Activated naive CD8-positive, alpha-beta T cell treated with anti-CD3 and anti-CD28 coated beads, Interleukin-2, amount 50 U/mL, for 24 hours (primary cell): ENCODE measurements at regions not wholly inside any gene's neighbourhood (a gene's known extent, or its start where the extent isn't known, plus 50 kb on each side); places are given as distances from the start of the nearest gene placed in this dataset.
A peak's percentile ranks its signal among the peaks of the same experiment; 100 is the strongest.
"Not testable (repeated sequence)": the region's sequence is repeated elsewhere in the genome, so short reads cannot be mapped to it uniquely, and the experiment has no call there.

ENCODE experiments used
- ATAC-seq: fragments of 150-1000 bp; cut with Tn5 transposase; one replicate; pipeline ENCODE4 v1.10.0; 2021
- DNase-seq: peaks from one replicate; pipeline ENCODE4 v3.0.0; 2021
- H3K27ac Mint-ChIP-seq: one replicate; pipeline ENCODE4 v1.8.0; 2021; ENCODE audit warnings: mild to moderate bottlenecking, mixed read lengths
- H3K27me3 Mint-ChIP-seq: one replicate; pipeline ENCODE4 v1.8.0; 2021; ENCODE audit warnings: mixed read lengths
- H3K36me3 Mint-ChIP-seq: one replicate; pipeline ENCODE4 v1.8.0; 2021; ENCODE audit warnings: low read depth, mixed read lengths
- H3K4me1 Mint-ChIP-seq: one replicate; pipeline ENCODE4 v1.8.0; 2021; ENCODE audit warnings: mixed read lengths
- H3K4me3 Mint-ChIP-seq: one replicate; pipeline ENCODE4 v1.8.0; 2021; ENCODE audit warnings: mild to moderate bottlenecking, moderate library complexity, mixed read lengths
- H3K9me3 Mint-ChIP-seq: one replicate; pipeline ENCODE4 v1.8.0; 2021; ENCODE audit warnings: mixed read lengths

DNA sequence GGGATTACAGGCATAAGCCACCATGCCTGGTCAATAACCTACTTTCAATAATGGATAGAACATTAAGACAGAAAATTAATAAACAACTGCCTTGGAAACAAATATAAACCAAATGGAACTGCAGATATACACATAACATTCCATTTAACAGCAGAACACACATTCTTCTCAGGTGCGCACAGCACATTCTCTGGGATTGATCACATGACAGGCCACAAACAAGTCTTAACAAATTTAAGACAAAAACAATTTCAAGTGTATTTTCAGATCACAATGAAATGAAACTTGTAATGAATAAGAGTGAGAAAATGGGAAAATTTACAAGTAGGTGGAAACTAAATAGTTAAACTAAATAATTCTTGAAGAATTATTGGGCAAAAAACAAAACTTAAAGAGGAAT lies 167.9 kb downstream of the TBX18 start:
- Mint-ChIP-seq H3K36me3 (no peaks in the 10 kb centered on the region), H3K9me3 (no peaks in the 10 kb centered on the region), H3K4me1 (no peaks in the 10 kb centered on the region), H3K27ac (no peak overlapping the region), H3K27me3 (no peaks in the 10 kb centered on the region), H3K4me3 (no peak overlapping the region)
- DNase-seq (no peak), ATAC-seq (no peak)

DNA sequence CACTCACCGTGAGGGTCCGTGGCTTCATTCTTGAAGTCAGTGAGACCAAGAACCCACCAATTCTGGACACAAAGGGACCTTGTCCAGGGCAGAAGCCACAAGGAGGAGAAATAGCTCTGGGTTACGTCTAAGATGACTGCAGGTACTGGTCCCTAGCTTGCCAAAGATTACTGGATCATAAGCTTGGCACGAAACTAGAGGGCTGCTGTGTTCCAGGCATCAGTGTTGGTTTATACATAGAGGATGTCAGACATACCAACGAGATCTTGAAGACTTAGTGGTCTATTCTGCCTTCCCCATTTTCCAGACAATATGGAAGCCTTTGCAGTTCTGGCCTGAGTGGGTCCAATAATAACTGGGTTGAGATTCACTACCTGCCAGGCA lies 175.7 kb downstream of the TBX18 start:
- Mint-ChIP-seq H3K9me3 (no peaks in the 10 kb centered on the region), H3K4me1 (peaks cover 5% of the 10 kb centered on the region), H3K36me3 (no peaks in the 10 kb centered on the region), H3K27ac (no peak overlapping the region), H3K4me3 (peak overlapping the region; percentile 57), H3K27me3 (peaks cover 3% of the 10 kb centered on the region)
- ATAC-seq, result no peak
- DNase-seq, result no peak

DNA sequence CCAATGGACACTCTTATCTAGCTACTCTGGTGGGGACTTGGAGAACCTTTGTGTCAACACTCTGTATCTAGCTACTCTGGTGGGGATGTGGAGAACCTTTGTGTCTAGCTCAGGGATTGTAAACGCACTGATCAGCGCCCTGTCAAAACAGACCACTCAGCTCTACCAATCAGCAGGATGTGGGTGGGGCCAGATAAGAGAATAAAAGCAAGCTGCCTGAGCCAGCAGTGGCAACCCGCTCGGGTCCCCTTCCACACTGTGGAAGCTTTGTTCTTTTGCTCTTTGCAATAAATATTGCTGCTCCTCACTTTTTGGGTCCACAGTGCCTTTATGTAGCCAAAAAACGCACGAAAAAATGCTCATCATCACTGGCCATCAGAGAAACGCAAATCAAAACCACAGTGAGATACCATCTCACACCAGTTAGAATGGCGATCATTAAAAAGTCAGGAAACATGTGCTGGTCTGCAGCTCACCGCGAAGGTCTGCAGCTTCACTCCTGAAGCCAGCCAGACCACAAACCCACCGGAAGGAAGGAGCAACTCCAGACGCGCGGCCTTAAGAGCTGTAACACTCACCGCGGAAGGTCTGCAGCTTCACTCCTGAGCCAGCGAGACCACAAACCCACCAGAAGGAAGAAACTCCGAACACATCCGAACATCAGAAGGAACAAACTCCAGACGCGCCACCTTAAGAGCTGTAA lies 176.3 kb downstream of the TBX18 start:
- peak overlapping the region; percentile 57 for H3K4me3 Mint-ChIP-seq
- ATAC-seq, H3K9me3 Mint-ChIP-seq, H3K27ac Mint-ChIP-seq, H3K36me3 Mint-ChIP-seq, H3K27me3 Mint-ChIP-seq, H3K4me1 Mint-ChIP-seq, DNase-seq: not testable (repeated sequence)

DNA sequence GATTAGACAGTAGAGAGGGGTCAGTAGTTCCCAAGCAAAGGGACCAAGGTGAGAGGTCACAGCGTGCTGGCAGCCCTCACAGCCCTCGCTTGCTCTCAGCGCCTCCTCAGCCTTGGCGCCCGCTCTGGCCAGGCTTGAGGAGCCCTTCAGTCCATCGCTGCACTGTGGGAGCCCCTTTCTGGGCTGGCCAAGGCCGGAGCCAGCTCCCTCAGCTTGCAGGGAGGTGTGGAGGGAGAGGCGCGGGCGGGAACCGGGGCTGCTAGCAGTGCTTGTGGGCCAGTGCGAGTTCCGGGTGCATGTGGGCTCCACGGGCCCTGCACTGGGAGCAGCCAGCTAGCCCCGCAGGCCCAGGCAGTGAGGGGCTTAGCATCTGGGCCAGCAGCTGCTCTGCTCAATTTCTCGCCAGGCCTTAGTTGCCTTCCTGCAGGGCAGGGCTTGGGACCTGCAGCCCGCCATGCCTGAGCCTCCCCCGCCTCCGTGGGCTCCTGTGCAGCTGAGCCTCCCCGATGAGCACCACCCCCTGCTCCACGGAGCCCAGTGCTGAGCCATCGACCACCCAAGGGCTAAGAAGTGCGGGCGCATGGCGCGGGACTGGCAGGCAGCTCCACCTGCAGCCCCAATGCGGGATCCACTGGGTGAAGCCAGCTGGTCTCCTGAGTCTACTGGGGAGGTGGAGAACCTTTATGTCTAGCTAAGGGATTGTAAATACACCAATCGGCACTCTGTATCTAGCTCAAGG lies 177.0 kb downstream of the TBX18 start:
- H3K4me1 Mint-ChIP-seq, H3K9me3 Mint-ChIP-seq, H3K36me3 Mint-ChIP-seq, H3K4me3 Mint-ChIP-seq, ATAC-seq, H3K27me3 Mint-ChIP-seq, DNase-seq, H3K27ac Mint-ChIP-seq: not testable (repeated sequence)

DNA sequence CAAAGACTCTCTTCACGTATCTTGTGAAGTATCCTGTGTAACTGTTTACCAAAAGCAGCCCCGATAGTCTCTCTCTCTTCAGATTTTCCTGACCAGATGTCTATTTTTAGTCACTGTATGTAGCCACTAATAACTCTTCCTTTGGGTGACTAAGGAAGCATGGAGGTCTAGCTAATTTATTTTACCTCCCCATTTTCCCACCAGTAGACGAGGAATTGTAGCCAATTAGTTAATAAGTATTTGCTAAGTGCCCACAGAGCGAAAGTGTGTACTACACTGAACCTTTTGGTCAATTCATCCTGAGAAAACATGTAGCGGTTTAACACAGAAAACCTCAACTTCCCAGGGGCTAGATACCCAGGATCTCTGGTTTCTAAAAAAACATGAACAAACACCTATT lies 180.6 kb downstream of the TBX18 start:
- ATAC-seq, result no peak
- Mint-ChIP-seq H3K27ac (no peak overlapping the region), H3K4me1 (peaks cover 11% of the 10 kb centered on the region), H3K9me3 (peaks cover 8% of the 10 kb centered on the region), H3K4me3 (no peak overlapping the region), H3K36me3 (no peaks in the 10 kb centered on the region), H3K27me3 (peaks cover 3% of the 10 kb centered on the region)
- DNase-seq, result no peak

DNA sequence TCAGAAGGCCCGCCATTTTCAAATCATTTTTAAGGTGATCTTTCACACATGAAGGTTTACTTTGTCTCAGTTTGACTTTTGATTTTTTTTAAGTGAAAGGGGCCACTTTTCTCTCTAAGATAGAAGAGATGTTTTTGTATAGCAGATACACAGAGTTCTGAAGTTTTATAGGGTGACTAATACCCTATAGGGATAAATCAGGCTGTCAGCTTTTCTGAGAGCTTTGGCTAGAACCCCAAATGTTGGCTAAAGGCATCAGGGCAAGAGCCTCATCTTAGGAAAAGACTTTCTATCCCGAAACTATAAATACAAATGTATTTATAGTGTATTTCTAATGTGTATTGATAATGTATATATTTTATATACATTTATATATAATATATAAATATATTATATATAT lies 181.4 kb downstream of the TBX18 start:
- H3K4me1 Mint-ChIP-seq, result peaks cover 5% of the 10 kb centered on the region

DNA sequence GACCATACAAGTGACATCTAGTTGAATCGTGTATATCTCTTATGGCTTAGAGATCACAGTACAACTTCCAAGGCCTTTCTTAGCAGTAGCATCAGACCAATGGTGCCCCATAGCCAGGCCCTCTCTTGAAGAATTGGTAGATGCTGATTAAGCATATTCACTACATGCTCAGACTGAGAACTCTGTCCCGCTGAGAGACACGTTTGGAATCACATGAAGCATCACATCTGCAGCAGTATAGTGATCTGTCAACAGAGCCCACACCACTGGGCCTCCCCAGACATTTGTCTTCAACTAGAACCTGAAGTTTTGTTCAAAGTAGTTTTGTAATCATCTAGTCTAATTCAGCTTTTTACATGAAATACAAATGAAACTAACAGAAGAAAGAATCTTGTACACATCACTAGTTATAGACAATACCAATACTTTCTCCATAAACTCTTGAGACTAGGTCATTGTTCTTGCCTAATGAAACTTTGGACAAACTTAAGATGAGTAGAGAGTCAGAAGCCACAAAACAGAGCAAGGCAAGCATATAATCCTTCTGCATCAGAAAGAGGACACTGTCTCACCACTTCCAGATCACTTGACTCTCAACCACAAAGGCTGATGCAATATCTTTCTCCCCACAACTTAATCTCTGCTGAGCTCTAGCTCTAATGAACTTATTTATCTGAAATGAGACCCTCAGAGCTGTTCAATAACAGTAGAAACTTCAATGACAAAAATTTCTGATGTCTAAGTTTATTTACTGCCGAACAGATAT lies 182.7 kb downstream of the TBX18 start:
- no peak for DNase-seq
- Mint-ChIP-seq H3K27ac (no peak overlapping the region), H3K4me3 (no peak overlapping the region), H3K36me3 (no peaks in the 10 kb centered on the region), H3K27me3 (no peaks in the 10 kb centered on the region), H3K9me3 (peaks cover 8% of the 10 kb centered on the region), H3K4me1 (peaks cover 5% of the 10 kb centered on the region)
- ATAC-seq, result no peak

More for the DNA sequence above, 181.4 kb downstream of the TBX18 start:
- H3K36me3 Mint-ChIP-seq, result no peaks in the 10 kb centered on the region
- no peaks in the 10 kb centered on the region for H3K27me3 Mint-ChIP-seq
- no peak overlapping the region for H3K27ac Mint-ChIP-seq
- peaks cover 8% of the 10 kb centered on the region for H3K9me3 Mint-ChIP-seq
- no peak overlapping the region for H3K4me3 Mint-ChIP-seq
- ATAC-seq, result no peak
- no peak for DNase-seq

DNA sequence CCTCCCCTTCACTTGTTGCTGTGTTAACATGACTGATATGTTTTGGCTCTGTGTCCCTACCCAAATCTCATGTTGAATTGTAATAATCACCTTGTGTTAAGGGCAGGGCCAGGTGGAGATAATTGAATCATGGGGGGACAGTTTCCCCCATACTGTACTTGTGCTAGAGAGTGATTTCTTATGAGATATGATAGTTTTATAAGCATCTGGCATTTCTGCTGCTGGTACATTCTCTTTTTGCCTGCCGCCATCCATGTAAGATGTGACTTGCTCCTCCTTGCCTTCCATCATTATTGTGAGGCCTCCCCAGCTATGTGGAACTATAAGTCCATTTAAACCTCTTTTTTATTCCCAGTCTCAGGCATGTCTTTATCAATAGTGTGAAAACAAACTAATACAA lies 185.0 kb downstream of the TBX18 start:
- Mint-ChIP-seq H3K4me3 (no peak overlapping the region), H3K4me1 (peaks cover 5% of the 10 kb centered on the region), H3K27me3 (no peaks in the 10 kb centered on the region), H3K27ac (no peak overlapping the region), H3K9me3 (peaks cover 8% of the 10 kb centered on the region), H3K36me3 (no peaks in the 10 kb centered on the region)
- DNase-seq (no peak), ATAC-seq (no peak)

DNA sequence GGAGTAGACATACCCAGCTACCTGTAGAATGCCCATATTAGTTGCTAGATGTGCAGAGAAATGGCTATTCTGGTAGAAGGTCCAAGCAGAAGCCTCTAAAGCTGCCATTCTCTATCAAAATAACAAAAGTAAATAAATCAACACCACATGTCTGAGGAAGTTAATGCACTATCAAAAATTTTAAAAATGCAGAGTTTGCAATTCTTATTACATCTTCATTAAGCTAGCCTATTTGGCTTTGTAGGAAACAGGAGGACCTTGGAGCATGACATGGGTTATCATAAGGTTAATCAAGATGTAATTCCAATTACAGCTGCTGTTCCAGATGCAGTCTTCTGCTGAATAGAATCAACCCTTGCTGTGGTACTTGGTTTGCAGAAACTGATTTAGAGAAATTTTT lies 188.4 kb downstream of the TBX18 start:
- DNase-seq (no peak), ATAC-seq (no peak)
- Mint-ChIP-seq H3K27ac (no peak overlapping the region), H3K27me3 (no peaks in the 10 kb centered on the region), H3K4me1 (no peaks in the 10 kb centered on the region), H3K36me3 (no peaks in the 10 kb centered on the region), H3K9me3 (peaks cover 8% of the 10 kb centered on the region), H3K4me3 (no peak overlapping the region)

DNA sequence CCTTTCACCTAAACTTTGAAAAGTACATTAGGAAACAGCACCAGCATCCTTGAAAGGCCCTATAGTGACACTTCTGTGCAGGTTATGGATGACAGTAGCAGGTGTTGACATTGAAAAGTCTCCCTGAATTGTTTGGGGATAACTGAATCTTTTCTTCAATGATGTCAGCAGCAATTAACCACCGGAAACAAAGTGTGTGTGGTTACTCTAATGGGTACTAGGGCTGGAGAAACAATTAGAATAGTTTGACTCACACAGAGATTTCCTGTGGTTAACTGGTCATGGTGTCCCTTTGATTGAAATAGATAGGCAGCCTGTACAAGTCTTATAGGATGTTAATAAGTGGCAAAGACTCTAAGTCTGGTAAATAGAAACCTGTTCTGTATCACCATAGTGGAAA lies 189.1 kb downstream of the TBX18 start:
- no peaks in the 10 kb centered on the region for H3K27me3 Mint-ChIP-seq
- H3K36me3 Mint-ChIP-seq, result no peaks in the 10 kb centered on the region
- no peak overlapping the region for H3K4me3 Mint-ChIP-seq
- no peak overlapping the region for H3K27ac Mint-ChIP-seq
- DNase-seq (no peak), ATAC-seq (peak; percentile 61)
- H3K9me3 Mint-ChIP-seq, result peaks cover 11% of the 10 kb centered on the region
- no peaks in the 10 kb centered on the region for H3K4me1 Mint-ChIP-seq

DNA sequence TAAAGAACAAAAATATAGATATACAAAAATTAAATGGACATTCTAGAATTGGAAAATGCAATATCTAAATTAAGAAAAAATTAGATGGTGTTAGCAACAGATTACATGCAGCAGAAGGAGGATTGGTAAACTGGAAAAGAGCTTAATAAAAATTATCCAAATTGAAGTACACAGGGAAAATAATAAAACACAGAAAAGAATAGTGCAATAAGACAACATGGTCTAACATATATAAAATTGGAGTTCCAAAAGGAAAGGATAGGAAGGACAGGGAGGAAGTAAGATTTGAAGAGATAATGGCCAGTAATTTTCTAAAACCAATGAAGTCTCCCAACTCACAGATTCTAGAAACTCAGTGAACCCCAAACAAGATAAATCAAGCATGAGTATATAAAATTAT lies 194.5 kb downstream of the TBX18 start:
- Mint-ChIP-seq H3K9me3 (peaks cover 15% of the 10 kb centered on the region), H3K4me3 (no peak overlapping the region), H3K4me1 (no peaks in the 10 kb centered on the region), H3K36me3 (no peaks in the 10 kb centered on the region), H3K27ac (no peak overlapping the region), H3K27me3 (no peaks in the 10 kb centered on the region)
- ATAC-seq (no peak), DNase-seq (no peak)

DNA sequence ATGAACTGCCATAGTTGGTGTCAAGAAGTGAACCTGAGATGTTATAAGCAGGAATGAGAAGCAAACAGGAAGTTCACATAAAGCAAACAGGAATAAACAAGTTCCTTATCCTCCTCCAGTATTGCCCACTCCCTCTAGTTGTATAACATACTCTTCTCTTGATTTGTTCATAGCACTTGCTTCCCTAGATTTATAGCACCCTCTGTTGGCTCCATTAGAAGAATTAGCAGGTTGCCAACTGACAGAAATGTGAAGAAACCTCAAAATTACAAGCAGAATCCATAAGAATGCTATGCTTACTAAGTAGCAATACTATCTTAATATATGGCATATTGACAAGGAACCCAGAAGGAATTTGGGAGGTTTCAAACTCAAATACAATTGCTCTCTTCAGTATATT lies 195.4 kb downstream of the TBX18 start:
- Mint-ChIP-seq H3K36me3 (no peaks in the 10 kb centered on the region), H3K27me3 (no peaks in the 10 kb centered on the region), H3K4me1 (no peaks in the 10 kb centered on the region), H3K4me3 (no peak overlapping the region), H3K27ac (no peak overlapping the region), H3K9me3 (peaks cover 21% of the 10 kb centered on the region)
- DNase-seq, result no peak
- no peak for ATAC-seq

DNA sequence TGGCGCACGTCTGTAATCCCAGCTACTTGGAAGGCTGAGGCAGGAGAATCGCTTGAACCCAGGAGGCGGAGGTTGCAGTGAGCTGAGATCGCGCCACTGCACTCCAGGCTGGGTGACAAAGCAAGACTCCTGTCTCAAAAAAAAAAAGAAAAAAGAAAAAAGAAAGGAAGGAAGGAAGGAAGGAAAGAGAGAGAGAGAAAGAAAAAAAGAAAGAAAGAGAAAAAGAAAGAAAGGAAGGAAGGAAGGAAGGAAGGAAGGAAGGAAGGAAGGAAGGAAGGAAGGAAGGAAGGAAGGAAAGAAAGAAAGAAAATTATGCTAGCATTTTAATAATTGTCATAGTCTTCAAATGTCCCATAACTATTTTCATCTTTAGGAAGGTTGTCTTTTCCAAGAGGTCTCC lies 198.7 kb downstream of the TBX18 start:
- H3K9me3 Mint-ChIP-seq, result peaks cover 23% of the 10 kb centered on the region
- not testable (repeated sequence) for H3K36me3 Mint-ChIP-seq, H3K4me3 Mint-ChIP-seq, DNase-seq, H3K4me1 Mint-ChIP-seq, ATAC-seq, H3K27me3 Mint-ChIP-seq, H3K27ac Mint-ChIP-seq

DNA sequence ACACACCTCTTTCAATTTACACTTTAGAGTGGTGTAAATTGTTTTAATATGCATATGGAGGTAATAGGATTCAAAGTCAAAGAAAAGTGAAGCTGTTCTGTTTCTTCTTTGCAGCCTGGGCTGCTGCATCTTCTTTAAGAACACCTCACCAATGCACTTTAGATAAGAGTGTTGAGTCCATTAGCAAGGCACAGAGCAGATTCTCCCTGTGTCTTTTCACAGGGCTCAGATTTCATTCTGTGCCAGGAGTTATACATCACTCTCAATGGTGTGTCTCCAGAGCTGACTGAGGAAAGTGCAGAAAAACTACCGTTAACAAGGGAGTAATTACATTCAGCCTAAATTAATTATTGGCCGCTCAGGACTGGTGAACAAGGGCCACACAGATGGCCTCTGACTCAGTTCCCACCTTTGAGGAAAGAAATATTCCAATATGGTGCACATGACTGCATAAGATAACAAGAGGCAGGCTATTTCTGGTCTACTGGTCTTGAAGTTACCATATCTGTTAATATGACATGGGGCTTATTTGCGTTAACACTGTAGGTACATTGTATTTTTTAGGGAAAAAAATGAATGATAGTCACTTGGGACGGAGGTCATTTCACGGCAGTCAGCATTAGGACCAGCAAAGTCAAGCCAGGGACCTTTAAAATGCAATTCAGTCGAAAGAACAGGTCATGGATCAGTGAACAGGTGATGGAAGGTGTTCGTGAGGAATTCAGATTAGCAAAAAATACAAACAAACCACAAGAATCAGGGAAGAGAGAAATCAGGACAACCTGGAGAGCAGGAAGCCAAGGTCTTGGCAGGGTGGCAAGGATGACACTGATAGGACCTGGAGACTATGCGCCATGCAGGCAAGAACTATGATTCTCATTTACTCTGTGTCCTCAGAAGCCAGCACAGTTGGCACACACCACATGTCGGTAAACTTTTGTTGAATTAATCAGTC lies 203.7 kb downstream of the TBX18 start:
- H3K36me3 Mint-ChIP-seq, result no peaks in the 10 kb centered on the region
- peaks cover 12% of the 10 kb centered on the region for H3K9me3 Mint-ChIP-seq
- no peaks in the 10 kb centered on the region for H3K4me1 Mint-ChIP-seq
- H3K27ac Mint-ChIP-seq, result no peak overlapping the region
- H3K27me3 Mint-ChIP-seq, result no peaks in the 10 kb centered on the region
- ATAC-seq, result no peak
- no peak overlapping the region for H3K4me3 Mint-ChIP-seq
- DNase-seq, result no peak
